ENCODE measurements at regions not wholly inside any gene's neighbourhood (a gene's known extent, or its start where the extent isn't known, plus 50 kb on each side); places are given as distances from the start of the nearest gene placed in this dataset.

- Histone ChIP-seq H3K4me3 (ENCODE audit: low read depth, low read length) (no peak overlapping the region), H3K27ac (ENCODE audit: low read depth, low read length) (no peak overlapping the region), H3K9me3 (ENCODE audit: control insufficient read depth, insufficient read depth, low read length) (no peaks in the 10 kb centered on the region), H3K27me3 (ENCODE audit: control insufficient read depth, insufficient read depth, low read length) (peaks cover 10% of the 10 kb centered on the region)
- no peak for TF ChIP-seq CTCF (IDR thresholded peaks at IDR 0.05; ENCODE audit: low read depth, low read length)
- DNase-seq (ENCODE audit: low read depth, low spot score): no peak
- ChIA-PET CTCF (no interaction called here), POLR2A (no interaction called here)
These were observed 296.3 kb upstream of the KLF3 start for GRCh38 chr4:38367642-38368174.

- POLR2A ChIA-PET: no interaction called here
- TF ChIP-seq CTCF (IDR thresholded peaks at IDR 0.05; ENCODE audit: low read depth, low read length): no peak
- CTCF ChIA-PET: no interaction called here
These were observed 295.4 kb upstream of the KLF3 start for GRCh38 chr4:38368613-38369012.

GRCh38 chr4:38371391-38371851, 292.6 kb upstream of the KLF3 start:
- no peak overlapping the region for H3K4me3 ChIP-seq (ENCODE audit: low read depth, low read length)
- DNase-seq (ENCODE audit: low read depth, low spot score): no peak
- no peak overlapping the region for H3K27ac ChIP-seq (ENCODE audit: low read depth, low read length)
- POLR2A ChIA-PET: no interaction called here
- H3K27me3 ChIP-seq (ENCODE audit: control insufficient read depth, insufficient read depth, low read length): no peaks in the 10 kb centered on the region
- CTCF ChIA-PET: no interaction called here
- TF ChIP-seq CTCF (IDR thresholded peaks at IDR 0.05; ENCODE audit: low read depth, low read length): no peak
- H3K9me3 ChIP-seq (ENCODE audit: control insufficient read depth, insufficient read depth, low read length): no peaks in the 10 kb centered on the region

More at GRCh38 chr4:38368613-38369012, 295.4 kb upstream of the KLF3 start:
- H3K27ac ChIP-seq (ENCODE audit: low read depth, low read length): no peak overlapping the region
- H3K9me3 ChIP-seq (ENCODE audit: control insufficient read depth, insufficient read depth, low read length): no peaks in the 10 kb centered on the region
- H3K4me3 ChIP-seq (ENCODE audit: low read depth, low read length): no peak overlapping the region
- DNase-seq (ENCODE audit: low read depth, low spot score): no peak
- peaks cover 7% of the 10 kb centered on the region for H3K27me3 ChIP-seq (ENCODE audit: control insufficient read depth, insufficient read depth, low read length)

GRCh38 chr4:38373375-38373774, 290.6 kb upstream of the KLF3 start:
- Histone ChIP-seq H3K4me3 (ENCODE audit: low read depth, low read length) (no peak overlapping the region), H3K27ac (ENCODE audit: low read depth, low read length) (no peak overlapping the region), H3K9me3 (ENCODE audit: control insufficient read depth, insufficient read depth, low read length) (no peaks in the 10 kb centered on the region), H3K27me3 (ENCODE audit: control insufficient read depth, insufficient read depth, low read length) (no peaks in the 10 kb centered on the region)
- TF ChIP-seq CTCF (IDR thresholded peaks at IDR 0.05; ENCODE audit: low read depth, low read length): no peak
- ChIA-PET POLR2A (no interaction called here), CTCF (interaction anchor here (0.6 kb wide), 1 partner anchor 54 kb away, joined by 6 read pairs; no protein-coding TSS in a partner anchor)
- DNase-seq (ENCODE audit: low read depth, low spot score): no peak

- no peak overlapping the region for H3K27ac ChIP-seq (ENCODE audit: low read depth, low read length)
- H3K4me3 ChIP-seq (ENCODE audit: low read depth, low read length): no peak overlapping the region
- no peak for TF ChIP-seq CTCF (IDR thresholded peaks at IDR 0.05; ENCODE audit: low read depth, low read length)
- no peaks in the 10 kb centered on the region for H3K27me3 ChIP-seq (ENCODE audit: control insufficient read depth, insufficient read depth, low read length)
- DNase-seq (ENCODE audit: low read depth, low spot score): no peak
- no peaks in the 10 kb centered on the region for H3K9me3 ChIP-seq (ENCODE audit: control insufficient read depth, insufficient read depth, low read length)
- ChIA-PET CTCF (no interaction called here), POLR2A (no interaction called here)
These were observed 286.8 kb upstream of the KLF3 start for GRCh38 chr4:38377195-38377594.
